Muscle layer of duodenum (tissue), 2 donors: ENCODE measurements at regions not wholly inside any gene's neighbourhood (a gene's known extent, or its start where the extent isn't known, plus 50 kb on each side); places are given as distances from the start of the nearest gene placed in this dataset.

ENCODE experiments used
- H3K27ac ChIP-seq: one replicate; pipeline ENCODE4 v1.7.0; 2013; ENCODE audit warnings: mild to moderate bottlenecking, low read length
- H3K27me3 ChIP-seq: one replicate; pipeline ENCODE4 v1.7.0; 2013; ENCODE audit warnings: low read depth, mild to moderate bottlenecking, control low read depth, low read length
- H3K36me3 ChIP-seq, 2 donors: one replicate each; pipeline ENCODE4 v1.7.0; 2013; ENCODE audit warnings: low read length in 2 of 2, control low read depth in 1 of 2, mild to moderate bottlenecking in 1 of 2; ENCODE audit not compliant: insufficient read depth in 2 of 2, control insufficient read depth in 1 of 2
- H3K4me1 ChIP-seq, 2 donors: one replicate each; pipeline ENCODE4 v1.7.0; 2013; ENCODE audit warnings: low read length in 2 of 2, mild to moderate bottlenecking in 2 of 2, control low read depth in 1 of 2, moderate library complexity in 1 of 2; ENCODE audit not compliant: insufficient read depth in 2 of 2, control insufficient read depth in 1 of 2
- H3K4me3 ChIP-seq, 2 donors: one replicate each; pipeline ENCODE4 v1.7.0; 2013; ENCODE audit warnings: low read length in 2 of 2, low read depth in 1 of 2, mild to moderate bottlenecking in 1 of 2
- H3K9me3 ChIP-seq, 2 donors: one replicate each; pipeline ENCODE4 v1.7.0; 2013; ENCODE audit warnings: low read length in 2 of 2, control low read depth in 1 of 2, mild to moderate bottlenecking in 1 of 2; ENCODE audit not compliant: control insufficient read depth in 1 of 2
- donor health status: healthy.

GRCh38 chr17:77353684-77354419 is 213.1 kb downstream of the SEC14L1 start:
- Histone ChIP-seq H3K36me3 (no peaks in the 10 kb centered on the region), H3K27me3 (no peaks in the 10 kb centered on the region), H3K9me3 (no peaks in the 10 kb centered on the region), H3K4me3 (no peak overlapping the region), H3K27ac (peak overlapping the region; percentile 31), H3K4me1 (peaks cover 22 to 25% of the 10 kb centered on the region in 2 donors)

GRCh38 chr17:77354420-77354669 is 213.6 kb downstream of the SEC14L1 start:
- Histone ChIP-seq H3K4me1 (peaks cover 22 to 25% of the 10 kb centered on the region in 2 donors), H3K27ac (peak overlapping the region; percentile 31), H3K27me3 (no peaks in the 10 kb centered on the region), H3K36me3 (no peaks in the 10 kb centered on the region), H3K4me3 (no peak overlapping the region), H3K9me3 (no peaks in the 10 kb centered on the region)

- no peaks in the 10 kb centered on the region for H3K27me3 ChIP-seq
- H3K36me3 ChIP-seq = no peaks in the 10 kb centered on the region
- H3K9me3 ChIP-seq = no peaks in the 10 kb centered on the region
- no peak overlapping the region for H3K4me3 ChIP-seq
- peaks cover 20 to 24% of the 10 kb centered on the region in 2 donors for H3K4me1 ChIP-seq
- peak overlapping the region; percentile 31 for H3K27ac ChIP-seq
These were observed 214.1 kb downstream of the SEC14L1 start for GRCh38 chr17:77354670-77355455.

- Histone ChIP-seq H3K36me3 (no peaks in the 10 kb centered on the region), H3K27ac (no peak overlapping the region), H3K27me3 (no peaks in the 10 kb centered on the region), H3K4me3 (no peak overlapping the region), H3K4me1 (peaks cover 10 to 16% of the 10 kb centered on the region in 2 donors), H3K9me3 (no peaks in the 10 kb centered on the region)
These were observed 215.4 kb downstream of the SEC14L1 start for GRCh38 chr17:77356109-77356689.

- H3K4me3 ChIP-seq = no peak overlapping the region
- H3K27ac ChIP-seq = no peak overlapping the region
- H3K36me3 ChIP-seq = no peaks in the 10 kb centered on the region
- H3K9me3 ChIP-seq = no peaks in the 10 kb centered on the region
- H3K4me1 ChIP-seq = peaks cover 10% of the 10 kb centered on the region in 2 donors
- H3K27me3 ChIP-seq = no peaks in the 10 kb centered on the region
These were observed 216.0 kb downstream of the SEC14L1 start for GRCh38 chr17:77356690-77357201.

GRCh38 chr17:77358801-77359200 is 218.0 kb downstream of the SEC14L1 start:
- H3K4me1 ChIP-seq = peaks cover 5 to 14% of the 10 kb centered on the region in 2 donors
- no peak overlapping the region for H3K4me3 ChIP-seq
- H3K9me3 ChIP-seq = no peaks in the 10 kb centered on the region
- H3K36me3 ChIP-seq = no peaks in the 10 kb centered on the region
- no peaks in the 10 kb centered on the region for H3K27me3 ChIP-seq
- no peak overlapping the region for H3K27ac ChIP-seq

GRCh38 chr17:77359236-77359635 is 218.5 kb downstream of the SEC14L1 start:
- no peaks in the 10 kb centered on the region for H3K36me3 ChIP-seq
- H3K27ac ChIP-seq = no peak overlapping the region
- no peak overlapping the region for H3K4me3 ChIP-seq
- H3K4me1 ChIP-seq = peaks cover under 1 to 15% of the 10 kb centered on the region in 2 donors
- no peaks in the 10 kb centered on the region for H3K27me3 ChIP-seq
- H3K9me3 ChIP-seq = no peaks in the 10 kb centered on the region

GRCh38 chr17:77361986-77362620 is 221.3 kb downstream of the SEC14L1 start:
- H3K9me3 ChIP-seq = no peaks in the 10 kb centered on the region
- no peak overlapping the region for H3K4me3 ChIP-seq
- peaks cover 18 to 28% of the 10 kb centered on the region in 2 donors for H3K4me1 ChIP-seq
- H3K36me3 ChIP-seq = no peaks in the 10 kb centered on the region
- H3K27me3 ChIP-seq = no peaks in the 10 kb centered on the region
- H3K27ac ChIP-seq = no peak overlapping the region

- H3K27me3 ChIP-seq = no peaks in the 10 kb centered on the region
- H3K36me3 ChIP-seq = no peaks in the 10 kb centered on the region
- no peak overlapping the region for H3K27ac ChIP-seq
- H3K4me3 ChIP-seq = no peak overlapping the region
- H3K4me1 ChIP-seq = peaks cover 18 to 28% of the 10 kb centered on the region in 2 donors
- no peaks in the 10 kb centered on the region for H3K9me3 ChIP-seq
These were observed 223.1 kb downstream of the SEC14L1 start for GRCh38 chr17:77363821-77364361.

- no peaks in the 10 kb centered on the region for H3K9me3 ChIP-seq
- H3K27me3 ChIP-seq = no peaks in the 10 kb centered on the region
- H3K27ac ChIP-seq = no peak overlapping the region
- peaks cover 18 to 28% of the 10 kb centered on the region in 2 donors for H3K4me1 ChIP-seq
- no peaks in the 10 kb centered on the region for H3K36me3 ChIP-seq
- no peak overlapping the region for H3K4me3 ChIP-seq
These were observed 223.7 kb downstream of the SEC14L1 start for GRCh38 chr17:77364381-77364911.
